ENCODE measurements at regions not wholly inside any gene's neighbourhood (a gene's known extent, or its start where the extent isn't known, plus 50 kb on each side); places are given as distances from the start of the nearest gene placed in this dataset.

DNA sequence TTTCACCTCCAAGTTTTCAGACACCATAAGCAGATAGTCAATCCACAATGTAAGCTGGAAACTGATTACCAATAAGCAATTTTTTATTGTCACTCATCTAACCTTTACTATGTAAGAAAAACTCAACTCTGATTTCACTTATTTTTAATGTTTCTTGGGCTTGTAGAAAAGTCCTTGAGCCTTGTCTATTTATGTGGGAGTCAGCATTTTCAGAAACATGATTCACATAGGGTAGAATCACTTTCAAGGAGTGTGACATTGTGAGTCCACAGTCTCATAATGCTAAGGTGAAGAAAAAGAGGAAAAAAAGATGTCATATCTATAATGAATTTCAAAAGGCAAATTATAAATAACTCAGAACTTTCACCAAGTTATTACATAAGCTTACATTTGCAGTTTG, 2167.9 kb upstream of the C9orf72 start:
- no peak for DNase-seq

DNA sequence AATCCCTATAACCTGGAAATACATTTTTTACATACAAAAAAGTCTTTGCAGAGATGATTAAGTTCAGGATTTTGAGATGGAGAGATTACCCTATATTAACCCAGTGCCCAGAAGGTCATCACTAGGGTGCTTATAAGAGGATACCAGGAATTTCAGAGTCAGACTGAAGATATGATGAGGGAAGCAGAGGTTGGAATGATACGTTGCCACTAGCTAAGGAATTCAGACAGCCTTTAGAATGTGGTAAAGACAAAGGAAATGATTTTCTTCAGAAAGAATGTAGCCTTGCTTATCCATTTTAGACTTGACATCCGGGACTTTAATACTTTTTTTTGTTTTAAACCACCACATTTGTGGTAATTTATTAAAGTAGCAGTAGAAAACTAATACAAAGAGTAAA, 2176.8 kb upstream of the C9orf72 start:
- no peak for DNase-seq

DNA sequence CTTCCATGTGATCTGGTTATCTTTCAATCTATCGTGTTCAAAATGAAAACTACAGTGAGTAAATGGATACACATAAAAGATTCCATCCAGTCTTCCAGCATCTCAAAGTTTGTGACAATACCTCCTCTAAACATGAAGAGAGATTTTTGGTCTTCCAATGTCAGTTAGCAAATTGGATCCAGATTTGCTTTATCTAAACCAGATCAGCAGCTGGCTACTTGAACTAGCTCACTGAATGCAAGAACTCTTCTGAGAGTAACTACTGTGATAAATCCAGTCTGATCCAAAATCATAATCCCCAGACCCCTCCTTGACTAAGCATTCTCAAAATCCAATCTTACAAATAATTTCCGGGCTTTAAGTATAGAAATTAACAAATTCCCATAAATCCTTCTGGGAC, 2177.9 kb upstream of the C9orf72 start:
- DNase-seq: peak; percentile 1

DNA sequence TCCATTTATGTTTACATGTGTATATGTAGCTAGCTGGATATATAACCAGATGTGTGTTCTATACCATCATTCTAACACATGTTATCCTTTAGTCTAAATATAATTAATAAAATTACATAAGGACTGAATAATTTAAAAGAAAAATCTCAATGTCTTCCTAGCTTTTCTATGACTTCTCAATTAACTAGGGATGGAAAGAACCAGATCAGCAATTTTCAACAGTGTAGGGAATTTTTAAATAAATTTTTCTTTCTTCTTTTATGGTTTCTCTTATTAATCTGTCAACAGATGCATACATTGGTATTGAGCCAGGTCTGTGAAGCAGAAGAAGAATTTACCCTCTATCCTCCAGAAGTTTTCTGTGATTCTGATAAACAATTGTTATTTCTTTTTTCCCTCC, 2180.4 kb upstream of the C9orf72 start:
- no peak for DNase-seq

DNA sequence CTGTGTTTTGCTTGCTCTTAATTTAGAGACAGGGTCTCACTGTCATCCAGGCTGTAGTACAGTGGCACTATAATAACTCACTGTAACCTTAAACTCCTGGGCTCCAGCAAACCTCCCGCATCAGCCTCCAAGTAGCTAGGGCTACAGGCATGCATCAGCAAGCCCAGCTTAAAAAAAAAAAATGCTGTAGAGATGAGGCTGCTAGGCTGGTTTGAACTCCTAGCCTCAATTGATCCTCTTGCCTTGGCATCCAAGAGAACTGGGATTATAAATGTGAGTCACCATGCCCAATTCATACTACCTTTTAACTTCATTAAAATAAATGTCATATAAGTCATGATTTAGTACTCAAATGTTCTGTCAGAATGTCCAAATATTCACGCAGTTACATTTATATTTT, 2195.7 kb upstream of the C9orf72 start:
- DNase-seq: no peak

DNA sequence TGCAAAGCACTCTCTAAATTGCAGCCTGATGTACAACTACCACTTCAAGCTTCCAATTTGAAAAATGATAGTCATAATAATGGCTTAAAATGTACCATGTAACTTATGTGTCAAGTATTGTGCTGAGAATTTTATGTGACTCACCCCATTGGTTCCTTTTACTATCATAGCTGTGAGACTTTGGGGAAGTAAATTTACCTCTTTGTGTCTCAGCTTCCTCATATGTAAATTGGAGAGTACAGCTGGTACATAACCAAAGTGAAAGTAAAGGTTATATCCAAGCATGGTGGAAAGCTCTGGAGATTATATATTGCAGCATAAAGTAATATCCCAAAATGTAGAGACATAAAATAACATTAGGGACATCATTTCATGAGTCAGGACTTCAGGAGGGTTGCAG, 2200.4 kb upstream of the C9orf72 start:
- DNase-seq: no peak

DNA sequence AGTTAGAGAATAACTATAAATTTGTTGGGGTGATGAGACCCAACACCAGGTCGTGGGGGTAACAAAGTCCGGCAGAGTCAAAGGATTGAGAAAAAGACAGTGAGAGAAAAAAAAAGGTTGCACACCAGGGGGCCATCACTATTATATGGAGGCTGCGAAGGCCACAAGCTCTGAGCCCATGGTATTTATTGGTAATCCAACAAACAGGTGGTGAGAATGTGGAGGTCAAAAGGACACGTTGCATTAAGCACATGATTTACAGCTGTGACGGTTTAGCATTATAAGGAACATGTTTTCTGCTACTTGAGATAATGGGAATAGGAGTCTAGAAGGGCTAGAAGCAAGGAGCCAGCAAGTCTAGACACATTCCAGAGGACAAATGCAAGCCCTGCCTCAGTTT, 2202.2 kb upstream of the C9orf72 start:
- no peak for DNase-seq

DNA sequence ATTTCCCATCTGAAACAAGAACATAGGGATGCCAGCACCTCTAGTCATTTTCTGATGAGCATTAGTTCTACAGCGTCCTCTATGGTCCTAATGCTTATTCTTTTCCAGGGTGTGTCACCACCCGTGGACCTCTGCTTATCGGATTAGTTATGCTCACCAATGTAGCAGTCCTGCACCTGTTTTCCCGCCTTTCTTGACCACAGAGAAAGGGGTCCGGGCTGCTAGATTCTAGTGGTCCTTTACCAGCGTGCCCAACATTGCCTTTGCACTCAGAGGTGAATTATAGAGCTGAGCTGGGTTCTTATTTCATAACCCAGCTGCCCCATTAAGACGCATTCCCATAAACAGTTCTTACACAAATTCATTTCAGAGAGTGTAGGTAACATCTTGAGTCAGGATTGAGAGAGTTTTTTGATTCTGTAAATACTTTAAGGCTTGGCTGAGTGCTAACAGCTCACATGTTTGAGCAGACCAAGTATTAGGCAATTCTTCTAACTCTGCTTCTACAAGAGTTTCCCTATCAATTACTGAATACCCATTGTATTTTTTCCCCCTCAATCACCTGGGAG, 2205.1 kb upstream of the C9orf72 start:
- no peak for DNase-seq

DNA sequence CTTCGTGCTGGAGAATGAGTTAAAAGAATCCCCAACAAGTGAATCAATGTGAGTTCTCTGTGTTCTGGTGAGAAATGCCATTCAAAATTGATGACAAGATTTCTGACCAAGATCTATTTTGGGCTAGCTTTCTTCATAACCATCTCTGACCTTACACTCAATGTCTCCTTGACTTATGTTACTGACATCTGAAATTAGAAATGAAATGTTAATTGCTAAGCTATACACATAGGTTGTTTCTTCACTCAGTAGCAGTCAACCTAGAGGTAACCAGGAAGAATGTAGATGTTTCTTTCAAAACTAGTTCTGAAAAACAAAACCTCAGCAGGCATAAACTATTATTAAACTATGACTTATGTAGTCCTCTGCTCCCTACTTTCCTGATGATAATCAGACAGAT, 2220.7 kb upstream of the C9orf72 start:
- no peak for DNase-seq

DNA sequence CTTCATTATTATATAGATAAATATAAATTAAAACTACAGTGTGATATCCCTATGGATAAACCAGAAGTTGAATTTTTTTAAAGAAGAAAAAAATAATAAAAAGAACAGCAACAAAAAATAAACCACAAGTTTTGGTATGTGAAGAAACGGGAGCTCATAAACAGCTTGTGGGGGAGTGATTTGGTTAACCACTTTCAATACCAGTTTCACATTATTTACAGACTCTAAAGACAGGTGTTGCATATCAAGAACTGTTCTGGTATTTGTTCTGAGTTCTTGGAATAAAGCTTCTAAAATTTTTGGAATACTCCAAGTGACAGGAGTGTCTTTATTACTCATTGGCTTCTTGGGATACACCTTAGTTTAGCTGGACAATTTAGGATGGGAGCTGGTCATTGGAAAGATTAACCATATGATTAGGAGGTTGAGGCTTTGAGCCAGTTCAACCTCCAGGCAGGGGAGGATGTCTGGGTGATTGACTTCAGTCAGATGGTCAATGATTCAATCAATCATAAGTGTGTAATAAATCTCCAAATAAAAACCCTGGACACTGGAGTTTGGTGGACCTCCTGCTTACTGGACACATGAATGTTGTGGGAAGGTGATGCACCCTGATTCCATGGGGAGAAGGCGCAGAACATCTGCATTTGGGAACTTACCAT, 2223.1 kb upstream of the C9orf72 start:
- DNase-seq: no peak

DNA sequence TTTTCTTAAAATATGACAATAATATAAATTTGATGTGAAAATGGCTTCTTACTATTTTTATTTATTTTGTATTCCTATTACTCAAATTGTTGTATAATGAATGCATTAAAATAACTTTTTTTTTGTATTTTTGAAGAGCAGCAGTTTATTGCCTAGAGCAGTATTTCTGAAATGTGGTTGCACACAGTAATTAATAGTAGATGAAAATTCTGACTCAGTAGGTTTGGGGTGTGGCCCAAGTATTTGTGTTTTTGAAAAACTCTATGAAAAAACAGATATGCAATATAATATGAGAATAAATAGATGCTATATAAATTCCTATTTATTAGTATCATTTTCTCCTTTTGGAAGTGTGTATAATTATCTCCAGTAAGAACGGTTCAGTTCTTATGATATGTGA, 2225.3 kb upstream of the C9orf72 start:
- DNase-seq: no peak

DNA sequence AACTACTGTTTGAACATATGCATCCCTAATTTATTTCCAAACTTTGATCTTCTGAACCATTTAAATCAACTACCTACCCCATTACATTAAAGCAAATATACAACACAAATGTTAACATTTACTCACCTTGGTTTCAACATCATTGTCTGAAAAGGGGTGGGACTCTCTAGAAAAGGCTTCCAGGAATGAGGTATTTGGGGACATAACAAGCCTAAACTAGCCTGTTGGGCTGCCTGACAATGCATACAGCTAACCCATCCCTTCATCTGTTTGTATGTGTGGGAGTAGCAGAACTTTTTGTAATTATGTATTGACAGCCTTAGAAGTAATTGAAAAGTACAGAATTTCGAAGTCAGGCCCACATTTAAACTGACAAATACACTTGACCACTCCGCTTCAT, 2225.9 kb upstream of the C9orf72 start:
- peak; percentile 14 for DNase-seq

DNA sequence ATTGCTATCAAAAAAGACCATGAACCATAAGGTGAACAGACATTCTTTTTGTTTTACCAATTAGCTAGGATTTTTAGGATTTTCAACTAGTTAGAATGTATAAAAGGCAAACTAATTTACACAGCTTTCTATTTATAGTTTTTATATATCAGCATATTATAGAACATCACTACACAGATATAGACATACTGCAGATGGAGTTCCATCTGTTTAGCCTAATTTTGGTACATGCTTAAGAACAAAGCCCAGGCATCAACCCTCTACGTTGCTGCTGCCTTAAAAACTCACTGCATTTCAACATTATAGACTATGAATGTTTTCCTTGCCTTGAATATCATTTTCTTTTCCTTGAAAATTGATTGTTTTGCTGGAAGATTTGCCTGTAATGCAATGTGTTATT, 2227.5 kb upstream of the C9orf72 start:
- DNase-seq: no peak

DNA sequence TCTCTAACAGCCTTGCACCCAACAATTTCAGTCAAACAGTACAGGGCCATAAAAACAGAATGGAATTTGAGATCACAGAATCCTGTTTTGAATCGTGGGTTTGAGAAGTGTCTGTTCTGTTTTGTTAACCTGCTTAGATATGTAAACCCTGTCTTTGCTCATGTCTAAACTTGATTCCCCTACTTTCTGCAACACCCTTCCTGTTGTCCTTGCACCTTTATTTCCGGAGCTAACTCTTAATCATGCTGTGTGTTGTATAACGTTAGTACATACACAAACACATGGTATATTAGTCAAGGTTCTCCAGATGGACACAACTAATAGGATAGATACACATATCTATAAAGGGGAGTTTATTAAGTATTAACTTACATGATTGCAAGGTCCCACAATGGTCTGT, 2229.2 kb upstream of the C9orf72 start:
- no peak for DNase-seq

DNA sequence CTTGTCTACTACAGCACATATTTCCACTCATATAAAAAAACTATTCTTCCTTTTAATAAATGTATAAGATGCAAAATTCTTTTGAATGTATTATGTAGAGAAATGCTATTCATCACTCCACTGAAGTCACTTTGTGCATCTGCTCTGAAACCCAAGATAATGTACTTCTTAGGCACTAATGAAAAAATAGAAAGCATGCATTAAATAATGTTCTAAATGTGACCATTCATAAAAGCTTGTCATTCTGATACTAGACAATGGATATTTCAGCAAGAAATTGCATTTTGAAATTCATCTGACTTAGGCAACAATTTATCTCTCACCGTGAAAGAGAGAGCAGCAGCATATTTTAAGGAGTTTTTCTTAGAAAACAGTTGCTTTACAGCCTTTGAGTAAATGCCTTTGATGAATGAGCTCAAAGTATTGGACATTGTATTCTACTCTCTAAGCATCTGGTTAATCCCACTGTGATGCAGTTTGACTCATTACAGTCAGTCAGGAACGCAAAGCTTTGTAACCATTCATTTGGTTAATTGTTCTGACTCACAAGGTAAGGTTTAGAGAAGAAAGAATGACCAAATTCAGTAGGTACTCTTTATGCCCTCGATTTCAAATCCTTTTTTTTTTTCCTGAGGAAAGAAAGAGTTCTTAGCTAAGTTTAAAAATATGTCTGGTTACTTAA, 2233.8 kb upstream of the C9orf72 start:
- DNase-seq: no peak

DNA sequence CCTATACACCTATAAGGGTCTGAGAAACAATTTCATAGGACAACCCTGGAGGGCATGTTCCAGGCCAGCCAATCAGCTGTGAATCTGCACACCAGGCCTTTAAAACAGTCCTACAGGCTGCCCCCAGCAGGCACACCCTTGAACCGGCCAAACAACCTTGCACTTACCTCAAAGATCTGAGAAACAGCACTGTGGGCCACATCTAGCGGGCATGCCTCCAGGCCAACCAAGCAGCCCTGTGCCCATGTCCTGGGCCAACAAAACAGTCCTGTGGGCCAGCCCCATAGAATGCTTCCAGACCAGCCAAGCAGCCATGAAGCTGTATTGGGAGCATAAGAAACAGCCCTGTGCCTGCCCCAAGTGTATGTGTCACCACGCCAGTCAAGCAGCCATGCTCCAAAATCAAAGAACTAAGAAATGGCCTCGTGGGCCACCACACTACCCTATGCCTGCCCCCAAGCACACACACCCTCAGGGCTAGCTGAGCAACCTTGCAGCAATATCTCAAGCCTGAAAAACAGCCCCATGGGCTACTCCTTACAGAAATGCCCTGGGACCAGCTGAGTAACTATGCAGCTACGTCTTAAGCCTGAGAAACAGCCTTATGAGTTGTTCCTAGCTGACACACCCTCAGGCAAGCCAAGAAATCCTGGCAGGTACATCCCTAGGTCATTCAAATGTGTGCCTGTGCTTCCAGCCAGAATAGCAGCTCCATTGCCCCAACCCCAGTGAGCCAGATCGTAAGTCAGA, 2243.8 kb upstream of the C9orf72 start:
- no peak for DNase-seq

DNA sequence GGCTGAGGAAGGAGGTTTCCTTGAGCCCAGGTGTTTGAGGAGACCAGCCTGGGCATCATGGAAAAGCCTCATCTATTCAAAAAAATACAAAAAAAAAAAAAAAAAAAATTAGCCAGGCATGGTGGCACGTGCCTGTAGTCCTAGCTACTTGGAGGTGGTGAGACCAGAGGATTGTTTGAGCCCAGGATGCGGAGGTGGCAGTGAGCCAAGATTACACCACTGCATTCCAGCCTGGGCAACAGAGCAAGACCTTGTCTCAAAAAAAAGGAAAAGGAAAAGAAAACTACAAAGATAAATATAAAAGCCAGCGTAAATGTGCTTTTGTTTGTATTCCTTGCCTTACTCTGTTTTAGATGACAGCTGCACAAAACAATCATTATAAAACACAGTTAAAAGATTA, 2249.2 kb upstream of the C9orf72 start:
- DNase-seq: no peak

DNA sequence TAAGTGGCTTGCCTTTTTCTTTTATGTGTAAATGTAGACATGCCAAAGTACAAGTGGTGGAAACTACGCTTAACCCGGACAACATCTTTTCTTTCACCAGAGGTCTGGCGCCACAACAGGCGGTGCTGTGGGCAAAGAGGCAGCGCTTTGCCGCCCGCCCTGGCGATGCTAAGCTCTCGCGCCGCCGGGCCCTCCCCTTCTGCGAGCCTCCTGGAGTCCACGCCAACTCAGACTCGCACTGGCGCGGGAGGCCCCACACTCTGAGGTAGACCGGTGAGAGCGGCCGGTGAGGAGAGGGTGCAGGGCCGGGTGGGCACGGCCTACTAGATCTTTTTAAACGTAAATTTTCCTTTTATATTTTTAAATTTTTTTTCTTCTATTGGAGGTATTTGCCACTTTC, 2253.1 kb upstream of the C9orf72 start:
- no peak for DNase-seq

DNA sequence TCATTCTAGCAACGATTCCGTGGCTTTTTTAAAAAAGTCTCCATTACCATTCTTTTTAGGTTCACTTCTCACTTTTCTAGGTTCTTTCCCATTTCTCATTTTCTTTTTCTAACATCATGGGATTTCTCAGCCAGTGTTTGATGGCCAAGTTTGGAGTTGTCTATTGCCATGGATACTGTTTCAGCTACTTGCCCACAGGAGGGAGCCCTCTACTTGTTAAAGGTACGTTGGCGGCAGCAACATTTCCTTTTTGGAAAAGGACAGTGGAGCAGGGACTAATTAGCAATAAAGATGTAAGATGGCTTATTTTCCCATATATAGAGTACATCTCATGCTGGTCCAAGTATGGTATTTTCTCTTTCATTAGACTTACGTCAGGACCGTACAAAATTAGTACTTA, 2257.5 kb upstream of the C9orf72 start:
- DNase-seq: peak; percentile 67

DNA sequence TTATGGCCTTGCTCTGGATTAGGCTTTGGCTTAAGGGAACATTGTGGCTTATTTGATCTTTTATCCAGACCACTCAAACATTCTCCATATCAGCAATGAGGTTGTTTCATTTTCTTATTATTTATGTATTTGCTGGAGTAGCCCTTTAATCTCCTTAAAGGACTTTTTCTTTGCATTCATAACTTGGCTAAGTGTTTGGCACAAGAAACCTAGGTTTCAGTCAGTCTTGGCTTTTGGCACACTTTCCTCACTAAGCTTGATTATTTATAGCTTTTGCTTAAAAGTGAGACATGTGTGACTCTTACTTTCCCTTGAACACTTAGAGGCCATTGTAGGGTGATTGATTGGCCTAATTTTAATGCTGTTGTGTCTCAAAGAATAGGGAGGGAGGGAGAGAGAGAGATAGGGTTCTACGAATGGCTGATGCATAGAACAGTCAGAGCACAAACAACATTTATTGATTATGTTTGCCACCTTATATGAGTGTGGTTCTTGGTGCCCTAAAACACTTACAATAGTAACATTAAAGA, 2265.3 kb upstream of the C9orf72 start:
- DNase-seq: peak; percentile 4

DNA sequence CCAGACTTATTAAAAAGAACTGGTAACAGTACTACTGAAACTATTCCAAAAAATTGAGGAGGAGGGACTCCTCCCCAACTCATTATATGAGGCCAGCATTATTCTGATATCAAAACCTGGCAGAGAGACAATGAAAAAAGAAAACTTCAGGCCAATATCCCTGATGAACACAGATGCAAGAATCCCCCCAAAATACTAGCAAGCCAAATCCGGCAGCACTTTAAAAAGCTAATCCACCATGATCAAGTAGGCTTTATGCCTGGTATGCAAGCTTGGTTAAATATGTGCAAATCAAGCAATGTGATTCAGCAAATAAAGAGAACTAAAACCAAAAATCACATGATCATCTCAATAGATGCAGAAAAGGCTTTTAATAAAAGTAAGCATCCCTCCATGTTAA, 2271.0 kb upstream of the C9orf72 start:
- DNase-seq: peak; percentile 65

DNA sequence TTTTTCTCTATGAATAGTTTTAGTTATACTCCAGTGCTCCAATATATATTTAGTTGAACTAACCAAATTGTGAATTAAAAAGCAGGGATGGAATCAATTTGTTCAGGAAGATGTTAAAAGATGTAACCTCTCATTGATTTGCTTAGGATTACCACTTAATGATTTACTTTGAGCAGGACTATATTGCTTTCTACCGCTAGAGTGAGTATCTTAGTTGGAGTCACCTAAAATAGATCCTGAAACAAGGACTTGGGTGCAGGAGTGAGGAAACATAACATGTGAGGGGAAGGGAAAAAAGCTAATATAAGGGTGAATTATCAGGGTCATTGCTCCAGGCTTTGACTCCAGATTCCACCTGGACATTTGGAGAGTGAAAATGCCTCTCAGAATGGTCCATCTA, 2277.4 kb upstream of the C9orf72 start:
- DNase-seq: no peak

DNA sequence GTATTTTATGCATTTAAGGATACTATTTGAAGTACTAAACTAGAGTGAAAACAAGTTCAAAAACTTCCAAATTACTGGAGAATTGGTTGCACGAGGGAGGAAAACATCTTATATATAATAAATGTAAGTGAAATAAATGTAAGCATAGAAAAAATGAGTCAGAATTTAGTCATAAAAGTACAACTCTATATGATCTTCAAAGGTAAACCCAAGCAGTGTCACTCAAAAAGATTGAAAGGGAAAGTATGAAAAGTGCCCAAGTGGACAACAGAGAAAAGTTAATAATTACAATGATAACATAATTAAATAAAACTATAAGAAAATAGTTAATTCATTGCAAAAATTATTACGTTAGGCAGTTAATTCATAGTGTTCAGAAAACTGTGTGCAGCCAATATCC, 2288.5 kb upstream of the C9orf72 start:
- DNase-seq: no peak

Measured in tongue (tissue), 1 donor.